GM12865 (cell line): ENCODE measurements at regions not wholly inside any gene's neighbourhood (a gene's known extent, or its start where the extent isn't known, plus 50 kb on each side); places are given as distances from the start of the nearest gene placed in this dataset.

ENCODE experiments used
- DNase-seq: peaks from one replicate; pipeline ENCODE4 v3.0.0; 2010; ENCODE audit warnings: low read depth
- H3K4me3 ChIP-seq: 2 replicates; pipeline ENCODE4 v1.5.1; 2011; ENCODE audit warnings: mild to moderate bottlenecking, low read depth, low read length, control low read depth
- CTCF ChIP-seq: IDR thresholded peaks from 2 replicates; pipeline ENCODE4 v1.5.1; 2011; ENCODE audit warnings: low read length, control low read depth, low read depth, inconsistent platforms; ENCODE audit not compliant: insufficient read depth; ENCODE audit errors: missing control alignments

GRCh38 chr13:68110178-68110768, 880.1 kb upstream of the PCDH9 start:
- no peak overlapping the region for H3K4me3 ChIP-seq
- no peak for DNase-seq
- no peak for TF ChIP-seq CTCF

- TF ChIP-seq CTCF = no peak
- no peak overlapping the region for H3K4me3 ChIP-seq
- no peak for DNase-seq
Observed at GRCh38 chr13:68107667-68108066, 877.5 kb upstream of the PCDH9 start.

GRCh38 chr13:68099631-68100030, 869.5 kb upstream of the PCDH9 start:
- TF ChIP-seq CTCF = no peak
- DNase-seq = no peak

GRCh38 chr13:68081061-68081460, 850.9 kb upstream of the PCDH9 start:
- H3K4me3 ChIP-seq = no peak overlapping the region
- no peak for TF ChIP-seq CTCF
- DNase-seq = no peak

More at GRCh38 chr13:68099631-68100030, 869.5 kb upstream of the PCDH9 start:
- no peak overlapping the region for H3K4me3 ChIP-seq

- TF ChIP-seq CTCF = no peak
- no peak overlapping the region for H3K4me3 ChIP-seq
- no peak for DNase-seq
Observed at GRCh38 chr13:68078874-68079273, 848.7 kb upstream of the PCDH9 start.

- H3K4me3 ChIP-seq = no peak overlapping the region
- TF ChIP-seq CTCF = no peak
- no peak for DNase-seq
Observed at GRCh38 chr13:68078469-68078868, 848.3 kb upstream of the PCDH9 start.

- no peak for TF ChIP-seq CTCF
- no peak overlapping the region for H3K4me3 ChIP-seq
- no peak for DNase-seq
Observed at GRCh38 chr13:68076046-68076445, 845.9 kb upstream of the PCDH9 start.
